ENCODE measurements at regions not wholly inside any gene's neighbourhood (a gene's known extent, or its start where the extent isn't known, plus 50 kb on each side); places are given as distances from the start of the nearest gene placed in this dataset.

- TF ChIP-seq POLR2A (IDR thresholded peaks at IDR 0.05) (no peak), CTCF (IDR thresholded peaks at IDR 0.05 in 4 of 5, conservative IDR thresholded peaks at IDR 0.05 in 1 of 5) (no peak)
Measured at GRCh38 chr13:111537843-111538499, 217.5 kb downstream of the TEX29 start.
